HG03565 (cell line): ENCODE measurements at regions not wholly inside any gene's neighbourhood (a gene's known extent, or its start where the extent isn't known, plus 50 kb on each side); places are given as distances from the start of the nearest gene placed in this dataset.
"Not testable (repeated sequence)": the region's sequence is repeated elsewhere in the genome, so short reads cannot be mapped to it uniquely, and the experiment has no call there.

Source experiments
- ATAC-seq: cut with Tn5 transposase; IDR thresholded peaks from one replicate; pipeline ENCODE4 v1.9.1; 2021; ENCODE audit warnings: mild to moderate bottlenecking, moderate library complexity; ENCODE audit not compliant: unreplicated experiment

DNA sequence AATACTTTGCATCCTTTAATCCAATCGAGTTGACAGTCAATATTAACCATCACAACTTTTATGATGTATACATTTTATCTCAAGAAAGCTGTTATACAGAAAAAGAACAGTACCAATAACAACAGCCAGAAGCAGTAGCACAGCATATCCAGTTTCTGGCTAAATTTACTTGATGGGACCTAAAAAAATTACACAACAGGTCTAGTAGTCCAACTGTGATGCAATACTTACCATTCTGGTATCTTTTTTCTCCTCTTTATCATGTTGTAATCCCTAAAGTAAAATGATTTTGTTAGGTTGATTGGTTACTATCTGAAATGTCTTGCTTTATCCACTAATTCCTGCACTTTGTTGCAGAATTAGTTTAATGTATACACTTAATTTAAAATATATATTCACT, 1150.6 kb downstream of the FAT4 start:
- no peak for ATAC-seq

DNA sequence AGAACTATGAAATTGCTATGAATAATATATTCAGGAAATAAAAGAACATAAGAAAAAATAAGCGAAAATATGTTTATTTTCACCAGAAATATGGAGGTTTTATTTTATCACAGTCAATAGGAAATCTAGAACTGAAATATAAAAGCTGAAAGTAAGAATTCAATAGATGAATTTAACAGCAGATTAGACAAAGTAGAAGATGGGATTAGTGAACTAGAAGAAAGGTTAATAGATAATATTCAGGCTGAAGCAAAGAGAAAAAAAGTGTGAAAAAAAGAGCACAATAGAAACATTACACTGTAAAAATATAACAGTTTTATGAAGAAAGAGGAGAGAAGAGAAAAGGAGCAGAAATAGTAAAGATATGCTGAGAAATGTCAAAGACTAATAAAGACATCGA, 1152.1 kb downstream of the FAT4 start:
- ATAC-seq: no peak

DNA sequence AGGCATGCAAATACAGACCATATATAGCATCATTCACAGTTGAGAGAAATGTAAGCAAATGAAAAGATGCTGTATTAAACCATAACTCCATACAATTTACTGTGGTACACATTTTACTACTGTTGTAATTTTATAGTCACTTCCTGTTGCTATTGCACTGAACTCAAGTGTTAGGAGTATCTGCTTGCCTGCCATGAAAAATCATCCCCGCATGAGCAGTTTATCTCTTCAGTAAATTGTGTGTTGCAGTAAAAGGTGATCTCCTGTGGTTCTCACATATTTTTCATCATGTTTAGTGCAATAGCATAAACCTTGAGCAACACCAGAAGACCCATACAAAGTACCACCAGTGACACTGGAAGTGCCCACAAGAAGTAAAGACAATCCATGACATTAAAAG, 1153.4 kb downstream of the FAT4 start:
- ATAC-seq: no peak

DNA sequence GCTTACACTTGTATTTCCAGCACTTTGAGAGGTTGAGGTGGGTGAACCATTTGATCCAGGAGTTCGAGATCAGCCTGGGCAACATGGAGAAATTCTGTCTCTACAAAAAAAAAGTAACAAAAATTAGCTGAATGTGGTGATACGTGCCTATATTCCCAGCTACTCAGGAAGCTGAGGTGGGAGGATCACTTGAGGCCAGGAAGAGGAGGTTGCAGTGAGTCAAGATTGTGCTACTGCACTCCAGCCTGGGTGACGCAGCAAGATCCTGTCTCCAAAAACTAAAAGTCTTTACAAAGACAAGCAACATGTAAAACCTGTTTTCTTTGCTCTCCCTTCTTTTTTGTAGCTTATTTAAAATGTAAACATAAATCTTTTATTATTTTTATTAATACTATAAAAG, 1156.1 kb downstream of the FAT4 start:
- ATAC-seq: no peak

DNA sequence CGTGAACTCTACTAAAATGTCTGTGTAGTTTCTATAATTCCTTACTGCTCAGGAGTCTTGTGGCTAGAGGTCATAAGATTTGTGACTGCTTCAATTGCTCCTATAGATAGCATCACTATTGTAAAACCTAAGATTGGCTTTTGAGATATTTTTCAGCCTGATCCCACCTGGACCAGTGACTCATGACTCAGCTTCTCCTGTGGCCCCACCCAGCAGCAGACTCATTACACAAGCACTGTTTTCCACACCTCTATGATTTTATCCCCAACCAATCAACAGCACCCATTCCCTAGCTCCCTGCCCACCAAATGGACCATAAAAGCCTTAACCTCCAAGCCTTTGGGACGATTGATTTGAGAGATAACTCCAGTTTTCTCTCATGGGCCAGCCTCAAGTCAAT, 1157.0 kb upstream of the INTU start:
- no peak for ATAC-seq

DNA sequence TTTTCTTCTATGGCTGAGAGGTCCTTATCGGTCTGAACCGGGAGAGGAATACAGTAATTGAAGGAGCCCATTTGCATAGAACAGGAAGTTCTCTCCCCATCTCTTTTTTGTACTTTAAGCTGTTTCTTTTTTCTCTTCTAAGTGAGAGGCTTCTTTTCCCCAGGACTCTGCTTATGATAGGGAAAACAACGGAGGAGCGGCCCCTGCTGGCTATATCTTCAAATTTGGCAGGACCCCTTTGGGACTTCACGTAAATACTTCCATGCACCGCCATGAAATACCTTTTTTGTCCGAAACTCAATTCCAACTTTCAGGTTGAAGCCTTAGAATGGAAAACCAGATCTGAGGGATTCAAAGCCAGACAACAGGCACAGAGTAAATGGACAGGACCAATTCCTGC, 1153.0 kb upstream of the INTU start:
- no peak for ATAC-seq

DNA sequence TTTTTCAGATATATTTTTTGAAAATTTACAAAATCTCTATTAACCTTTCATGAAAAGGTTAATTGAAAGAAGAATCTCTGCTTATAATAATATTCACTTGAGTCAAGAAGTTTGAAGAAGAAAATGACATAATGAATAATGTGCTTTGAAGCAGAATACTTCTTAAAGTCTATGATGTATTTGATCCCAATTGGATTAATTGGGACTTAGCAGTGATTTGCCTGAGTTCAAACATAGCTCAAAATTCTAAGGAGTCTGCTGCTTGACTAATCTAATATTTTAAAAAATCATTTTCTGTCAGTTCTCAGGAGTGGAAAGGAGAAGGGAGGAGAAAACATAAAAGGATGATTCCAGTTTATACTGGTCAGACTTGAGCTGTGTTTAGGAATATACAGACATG, 1150.4 kb upstream of the INTU start:
- ATAC-seq: no peak

DNA sequence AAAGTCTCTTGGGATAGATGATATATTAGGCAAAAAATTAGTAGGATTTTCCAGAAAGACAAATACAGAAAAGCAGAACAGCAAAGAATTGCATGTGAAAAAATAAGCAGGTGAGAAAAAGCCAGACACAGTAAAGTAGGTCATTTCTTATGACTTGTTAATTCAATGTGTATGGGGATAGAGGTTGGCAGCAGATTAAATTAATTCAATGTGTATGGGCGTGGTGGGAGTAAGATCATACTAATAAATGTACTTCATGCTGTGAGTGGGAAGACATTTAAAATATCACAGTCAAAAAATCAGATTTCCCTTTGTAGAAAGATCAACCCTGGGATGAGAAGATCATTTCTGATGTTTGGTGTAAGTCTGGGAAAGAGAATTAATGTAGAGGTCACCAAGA, 1146.4 kb upstream of the INTU start:
- no peak for ATAC-seq

DNA sequence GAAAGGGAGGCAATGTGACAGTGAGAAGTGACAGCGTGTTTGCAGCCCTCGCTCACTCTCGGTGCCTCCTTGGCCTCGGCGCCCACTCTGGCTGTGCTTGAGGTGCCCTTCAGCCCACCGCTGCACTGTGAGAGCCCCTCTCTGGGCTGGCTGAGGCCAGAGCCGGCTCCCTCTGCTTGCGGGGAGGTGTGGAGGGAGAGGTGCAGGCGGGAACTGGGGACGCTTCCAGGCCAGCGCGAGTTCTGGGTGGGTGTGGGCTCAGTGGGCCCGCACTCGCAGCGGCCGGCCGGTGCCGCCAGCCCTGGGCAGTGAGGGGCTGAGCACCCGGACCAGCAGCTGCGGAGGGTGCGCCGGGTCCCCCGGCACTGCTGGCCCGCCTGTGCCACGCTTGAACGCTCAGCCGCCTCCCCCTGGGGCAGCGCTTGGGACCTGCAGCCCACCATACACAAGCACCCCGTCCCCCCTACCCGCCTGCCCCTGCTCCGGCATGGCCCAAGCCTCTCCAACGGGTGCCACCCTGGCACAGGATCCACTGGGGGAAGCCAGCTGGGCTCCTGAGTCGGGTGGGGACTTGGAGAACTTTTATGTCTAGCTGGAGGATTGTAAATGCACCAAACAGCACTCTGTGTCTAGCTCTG, 1142.8 kb upstream of the INTU start:
- ATAC-seq: no peak

DNA sequence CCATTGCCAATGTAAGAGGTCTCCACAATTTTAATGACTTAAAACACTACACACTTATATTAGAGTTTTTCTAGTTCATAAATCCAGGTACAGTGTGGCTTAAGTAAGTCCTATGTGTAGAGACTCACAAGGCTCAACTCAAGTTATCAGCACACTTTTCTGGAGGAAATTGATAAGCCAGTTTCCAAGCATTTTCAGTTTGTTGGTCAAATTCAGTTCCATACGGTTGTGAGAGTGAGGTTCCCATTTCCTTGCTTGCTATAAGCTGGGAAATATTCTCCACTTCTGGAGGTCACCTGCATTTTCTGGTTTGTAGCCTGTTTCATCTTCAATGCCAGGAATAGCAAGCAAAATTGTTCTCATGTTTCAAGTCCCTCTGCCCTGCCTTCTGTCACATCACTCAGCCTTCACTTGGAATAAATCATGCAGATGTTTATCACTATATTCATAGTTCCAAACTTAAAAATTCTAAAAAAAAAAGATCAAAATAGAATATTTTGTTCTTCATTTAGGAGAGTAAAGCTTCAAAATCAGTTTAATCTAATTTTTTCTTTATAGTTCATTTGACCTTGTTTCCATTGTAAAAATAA, 1137.5 kb upstream of the INTU start:
- ATAC-seq: no peak

DNA sequence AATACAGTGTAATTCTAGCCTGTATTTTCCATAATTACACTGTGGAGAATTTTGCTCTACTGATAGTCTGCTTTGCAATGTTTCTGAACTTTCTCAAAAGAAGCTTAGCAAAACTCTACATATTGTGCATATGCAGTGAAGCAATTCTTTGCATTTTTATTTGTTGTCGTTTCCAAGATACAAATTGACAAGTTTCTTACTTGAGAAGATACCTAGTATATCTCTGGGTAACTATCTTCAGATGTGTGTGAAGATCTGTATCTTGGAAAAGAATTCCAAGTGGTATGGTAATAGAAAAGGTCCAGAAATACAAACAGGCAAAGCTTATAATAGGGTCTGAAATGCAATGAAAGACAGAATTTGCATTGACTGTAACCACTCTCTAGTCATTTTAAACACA, 1119.8 kb upstream of the INTU start:
- no peak for ATAC-seq

DNA sequence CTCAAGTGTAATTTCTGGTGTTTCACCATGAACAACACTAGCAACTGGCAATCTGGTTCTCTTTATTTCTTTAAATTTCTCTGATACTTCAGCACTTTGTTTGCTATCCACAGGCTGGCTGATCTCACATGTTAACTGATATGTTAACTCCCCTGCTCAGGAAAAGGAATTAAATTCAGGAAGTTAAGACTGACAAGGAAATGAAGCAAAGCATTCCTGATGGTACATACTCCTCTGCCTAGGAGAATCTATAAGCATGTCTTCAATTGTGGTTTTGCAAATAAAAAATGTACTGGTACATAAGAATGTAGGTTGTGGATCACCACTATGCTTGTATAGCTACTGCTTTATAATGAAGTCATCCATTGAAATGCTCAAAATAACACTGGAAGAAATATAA, 1119.2 kb upstream of the INTU start:
- ATAC-seq: no peak

DNA sequence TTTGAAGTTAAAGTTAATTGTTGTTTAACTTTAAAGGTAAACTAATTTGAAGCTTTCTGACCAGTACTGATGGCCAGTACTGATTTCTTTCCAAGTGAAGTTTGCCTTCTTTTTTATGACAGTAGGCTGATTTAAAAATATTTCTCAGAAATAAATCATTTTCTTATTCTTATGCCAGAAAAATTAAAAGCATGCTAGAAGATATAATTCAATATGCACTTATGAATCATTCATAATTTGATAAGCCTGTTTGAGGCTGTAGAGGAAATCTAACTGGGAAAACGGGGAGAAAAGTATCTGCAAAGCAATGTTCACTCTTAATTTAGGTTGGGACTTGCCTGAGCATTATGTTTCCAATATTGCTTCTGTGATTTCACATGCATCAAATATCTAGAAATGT, 1112.0 kb upstream of the INTU start:
- no peak for ATAC-seq

DNA sequence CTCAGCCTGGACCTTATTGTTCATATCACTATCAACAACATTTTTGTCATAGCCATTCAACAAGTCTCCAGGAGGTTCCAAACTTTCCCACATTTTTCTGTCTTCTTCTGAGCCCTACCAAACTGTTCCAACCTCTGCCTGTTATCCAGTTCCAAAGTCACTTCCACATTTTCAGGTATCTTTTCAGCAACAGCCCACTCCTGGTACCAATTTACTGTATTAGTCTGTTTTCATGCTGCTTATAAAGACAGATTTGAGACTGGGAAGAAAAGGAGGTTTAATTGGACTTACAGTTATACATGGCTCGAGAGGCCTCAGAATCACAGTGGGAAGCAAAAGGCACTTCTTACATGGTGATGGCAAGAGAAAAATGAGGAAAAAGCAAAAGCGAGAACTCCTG, 1107.4 kb upstream of the INTU start:
- not testable (repeated sequence) for ATAC-seq

DNA sequence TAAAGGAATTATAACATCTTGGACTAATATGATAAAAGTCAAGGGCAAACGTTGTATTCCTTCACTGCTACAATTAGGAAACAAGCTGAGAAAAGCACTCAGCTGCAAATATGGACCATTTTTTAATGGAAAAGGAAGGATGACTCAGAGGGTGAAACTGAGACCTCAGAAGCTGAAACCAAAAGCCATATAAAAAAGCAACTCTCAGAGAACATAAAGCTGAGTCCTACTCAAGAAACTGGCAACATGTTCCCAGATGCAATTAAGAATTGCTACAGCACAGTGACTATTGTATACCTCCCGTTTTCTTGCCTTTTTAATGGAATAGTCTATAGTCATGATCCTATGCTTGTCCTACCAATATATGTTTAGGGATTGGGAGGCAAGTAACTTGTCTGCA, 1106.4 kb upstream of the INTU start:
- ATAC-seq: no peak

DNA sequence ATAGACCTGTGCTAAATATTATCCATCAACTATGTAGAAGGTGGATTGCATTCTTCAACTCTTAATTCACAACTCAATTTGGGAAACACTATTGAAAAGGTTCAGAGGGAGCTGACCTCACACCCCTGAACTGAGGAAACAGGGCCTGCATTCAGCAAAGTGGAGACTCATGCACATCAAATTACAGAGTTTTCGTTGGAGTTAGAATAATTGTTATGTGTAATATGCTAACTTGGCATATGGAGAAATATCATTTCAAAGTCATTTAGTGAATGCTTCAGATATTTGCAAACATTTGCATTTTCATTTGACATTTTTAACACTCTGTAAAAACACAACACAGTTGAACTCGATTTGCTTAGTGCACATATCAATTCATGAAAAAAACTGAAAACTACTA, 1102.8 kb upstream of the INTU start:
- no peak for ATAC-seq

DNA sequence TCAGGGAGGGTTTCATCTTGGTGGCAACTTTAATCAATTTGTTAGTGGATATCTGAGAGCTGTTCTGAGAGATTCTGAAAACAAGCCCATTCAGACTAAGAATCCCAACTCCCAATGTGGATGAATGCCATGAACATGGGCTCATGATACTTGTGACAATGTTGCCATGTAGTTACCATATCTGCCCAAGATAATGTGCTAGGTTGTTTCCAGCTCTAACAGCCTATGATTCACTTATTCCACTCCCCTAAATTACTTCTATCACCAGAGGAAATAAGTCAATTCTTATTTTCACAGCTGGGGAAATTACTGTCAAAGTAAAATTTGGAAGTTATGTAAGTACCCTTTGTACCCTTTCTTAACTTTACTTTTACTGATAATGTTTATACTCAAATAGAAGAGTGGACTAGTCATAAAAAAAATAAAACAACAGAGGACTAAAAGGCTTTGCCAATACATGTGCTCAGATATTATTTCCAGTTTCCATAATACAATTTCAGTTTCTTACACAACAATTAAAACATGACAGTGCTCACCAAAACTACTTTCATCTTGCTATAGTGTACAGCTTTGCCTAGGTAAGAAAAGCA, 1101.7 kb upstream of the INTU start:
- no peak for ATAC-seq

DNA sequence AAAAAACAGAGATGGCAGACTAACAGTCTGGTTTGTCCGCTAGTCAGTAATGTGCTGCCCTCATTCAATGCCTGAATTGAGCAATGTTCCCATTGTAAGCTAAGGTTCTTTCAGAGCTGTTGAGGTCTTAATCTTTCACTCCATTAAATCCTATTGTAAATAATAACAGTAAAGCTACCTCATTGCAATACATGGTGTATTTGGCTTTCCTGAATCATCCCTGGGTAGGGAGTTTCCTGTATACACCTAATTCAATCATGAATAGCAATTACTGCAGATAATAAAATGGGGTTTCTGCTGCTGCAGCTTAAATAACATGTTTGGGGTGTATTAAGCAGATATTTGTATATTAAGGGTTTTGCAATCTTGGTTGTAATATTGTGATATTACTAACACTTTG, 1100.2 kb upstream of the INTU start:
- ATAC-seq: no peak

DNA sequence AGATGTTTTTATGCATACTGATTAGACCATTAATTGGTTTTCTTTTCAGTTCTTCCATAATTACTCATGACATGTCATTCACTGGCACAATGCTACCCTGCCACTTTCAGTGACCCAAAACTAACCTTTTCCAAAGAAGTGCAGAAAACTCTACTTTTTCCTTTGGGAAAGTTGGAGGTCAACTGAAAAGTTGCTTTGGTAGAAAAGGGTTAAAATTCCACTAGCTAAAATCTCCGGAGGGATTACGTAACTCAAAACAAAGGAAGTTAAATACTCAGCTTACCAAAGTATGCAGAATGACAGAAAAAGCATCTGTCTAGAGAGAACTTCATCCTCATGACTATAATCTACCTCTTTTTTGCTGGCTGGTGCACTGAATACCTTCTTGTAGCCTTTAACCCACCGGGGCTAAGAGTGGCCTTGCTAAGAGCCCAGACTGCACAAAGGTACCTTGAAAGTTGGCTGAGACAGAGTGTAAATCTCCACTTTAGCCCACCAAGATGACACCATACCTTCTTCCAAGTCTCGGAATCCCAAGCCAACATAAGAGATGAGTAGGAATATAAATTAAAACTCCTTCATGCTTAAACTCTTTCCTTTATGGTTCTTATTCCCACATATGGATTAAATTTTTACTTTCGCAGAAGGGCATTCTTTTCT, 1099.5 kb upstream of the INTU start:
- ATAC-seq: no peak

DNA sequence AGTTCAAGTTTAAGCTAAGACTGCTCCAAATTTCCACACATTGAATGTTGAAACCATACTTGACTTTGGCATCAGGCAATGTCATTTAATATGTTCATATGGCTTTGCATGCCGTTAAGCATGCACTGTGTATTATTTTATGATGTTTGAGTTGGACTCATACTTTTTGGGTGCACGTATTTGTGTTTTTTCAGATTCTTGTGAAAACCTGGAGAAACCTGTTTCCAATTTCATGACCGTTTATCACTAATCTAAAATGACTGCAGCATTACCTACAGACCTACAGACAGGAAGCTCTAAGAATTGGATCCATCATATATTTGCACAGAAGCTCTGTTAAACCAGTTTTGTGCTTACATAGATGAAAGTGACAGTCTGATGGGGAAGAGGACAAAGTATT, 1093.0 kb upstream of the INTU start:
- no peak for ATAC-seq

DNA sequence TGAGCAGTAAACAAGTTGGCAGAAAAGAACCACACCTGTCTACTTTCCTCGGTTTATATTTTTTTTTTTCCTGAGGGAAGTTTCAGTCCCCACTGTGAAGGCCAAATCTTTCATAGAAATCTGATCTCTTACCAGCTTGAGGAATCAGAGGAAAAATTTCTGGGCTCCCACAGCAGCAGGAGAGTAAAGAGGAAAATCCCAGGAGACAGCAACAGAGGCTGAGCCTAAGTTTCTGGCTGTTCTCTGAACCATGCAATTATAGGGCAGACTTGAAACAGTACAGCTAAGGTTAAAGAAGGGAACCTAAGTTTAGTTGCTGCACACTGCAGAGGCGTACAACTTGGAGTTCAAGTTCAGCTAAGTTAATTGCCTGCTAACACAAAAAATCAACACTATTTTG, 1090.9 kb upstream of the INTU start:
- no peak for ATAC-seq

DNA sequence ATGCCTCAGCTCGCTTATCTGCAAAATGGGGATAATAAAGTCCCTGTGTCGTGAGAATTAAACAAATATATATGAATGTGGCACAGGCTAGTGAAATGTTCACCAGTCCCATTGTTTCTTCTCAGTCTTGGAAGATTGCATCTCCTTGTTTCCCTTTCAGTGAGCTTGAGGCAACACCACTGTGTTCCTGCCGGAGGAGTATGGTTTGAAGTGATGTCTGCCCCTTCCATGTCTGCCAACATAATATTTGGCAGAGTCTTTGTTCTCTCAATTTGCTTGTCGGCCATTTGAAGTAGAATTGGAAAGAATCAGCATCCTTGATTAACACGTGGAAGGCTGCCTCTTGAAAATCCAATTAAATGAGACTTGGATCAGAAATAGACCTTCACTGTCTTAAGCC, 1088.5 kb upstream of the INTU start:
- ATAC-seq: no peak
